ENCODE measurements at regions not wholly inside any gene's neighbourhood (a gene's known extent, or its start where the extent isn't known, plus 50 kb on each side); places are given as distances from the start of the nearest gene placed in this dataset.

- intact Hi-C loops (cut with micrococcal nuclease; ENCODE audit: unreplicated experiment) = no loop called here
- Histone ChIP-seq H4K20me1 (ENCODE audit: control insufficient read depth, insufficient read depth) (no peaks in the 10 kb centered on the region), H3K9me3 (replicated peaks; ENCODE audit: control insufficient read depth, insufficient read depth, low read length) (no peaks in the 10 kb centered on the region), H2AFZ (ENCODE audit: control insufficient read depth, low read depth, low read length) (no peak overlapping the region), H3K79me2 (ENCODE audit: control insufficient read depth, insufficient read depth, low read length) (no peaks in the 10 kb centered on the region), H3K9ac (ENCODE audit: control insufficient read depth, insufficient read depth, low read length) (no peak overlapping the region), H3K4me3 (no peak overlapping the region), H3K4me2 (ENCODE audit: control insufficient read depth, insufficient read depth) (no peak overlapping the region), H3K4me1 (ENCODE audit: control insufficient read depth, insufficient read depth, low read length) (no peaks in the 10 kb centered on the region), H3K36me3 (ENCODE audit: control insufficient read depth in 2 of 2, insufficient read depth in 2 of 2, low read length in 1 of 2) (no peaks in the 10 kb centered on the region), H3K27ac (ENCODE audit: control insufficient read depth, insufficient read depth) (no peak overlapping the region), H3K27me3 (replicated peaks in 1 of 2; ENCODE audit: control insufficient read depth in 2 of 2, insufficient read depth in 2 of 2, low read length in 1 of 2) (no peaks in the 10 kb centered on the region)
- TF ChIP-seq ATF2 (IDR thresholded peaks at IDR 0.05; ENCODE audit: low read length) (no peak), ASH2L (IDR thresholded peaks at IDR 0.05; ENCODE audit: borderline replicate concordance, low read depth) (no peak), SMARCA5 (IDR thresholded peaks at IDR 0.05) (no peak)
- in situ Hi-C loops (cut with MboI) = no loop called here
- SMC1A ChIA-PET (ENCODE audit: uncharacterized antibody, unreplicated experiment) = interaction anchor here (0.5 to 1.2 kb wide), 2 partner anchors 40 to 50 kb away, joined by 3 to 4 read pairs; no protein-coding TSS in a partner anchor
- POLR2A ChIA-PET = no interaction called here
- ATAC-seq (no peak), FAIRE-seq (no peak), DNase-seq (ENCODE audit: low read depth, low spot score) (no peak)
- RAD21 ChIA-PET (ENCODE audit: unreplicated experiment) = no interaction called here
- BruUV-seq (replicated peaks) = no TSS peak
- WGBS (ENCODE audit: insufficient coverage, insufficient replicate concordance, low lambda C conversion rate, missing lambda C conversion rate) = 43% methylated on average over 2 of the region's 2 CpGs
- CTCF ChIA-PET = interaction anchor here (1.1 kb wide), 1 partner anchor 40 kb away, joined by 3 read pairs; no protein-coding TSS in a partner anchor
Measured at GRCh38 chr13:58126496-58126895, 495.0 kb downstream of the PCDH17 start.

- Histone ChIP-seq H3K79me2 (ENCODE audit: control insufficient read depth, insufficient read depth, low read length) (no peaks in the 10 kb centered on the region), H4K20me1 (ENCODE audit: control insufficient read depth, insufficient read depth) (no peaks in the 10 kb centered on the region), H3K4me3 (no peak overlapping the region), H3K9me3 (replicated peaks; ENCODE audit: control insufficient read depth, insufficient read depth, low read length) (no peaks in the 10 kb centered on the region; the same call in 2 of the 3 replicates), H3K4me1 (ENCODE audit: control insufficient read depth, insufficient read depth, low read length) (no peaks in the 10 kb centered on the region), H3K27ac (ENCODE audit: control insufficient read depth, insufficient read depth) (no peak overlapping the region), H3K9ac (ENCODE audit: control insufficient read depth, insufficient read depth, low read length) (no peak overlapping the region), H3K36me3 (ENCODE audit: control insufficient read depth in 2 of 2, insufficient read depth in 2 of 2, low read length in 1 of 2) (no peaks in the 10 kb centered on the region), H3K27me3 (replicated peaks in 1 of 2; ENCODE audit: control insufficient read depth in 2 of 2, insufficient read depth in 2 of 2, low read length in 1 of 2) (no peaks in the 10 kb centered on the region), H2AFZ (ENCODE audit: control insufficient read depth, low read depth, low read length) (no peak overlapping the region), H3K4me2 (ENCODE audit: control insufficient read depth, insufficient read depth) (no peak overlapping the region)
- WGBS (ENCODE audit: insufficient coverage, insufficient replicate concordance, low lambda C conversion rate, missing lambda C conversion rate) = 50% methylated on average over 3 of the region's 3 CpGs
- ATAC-seq (no peak), DNase-seq (ENCODE audit: low read depth, low spot score) (no peak), FAIRE-seq (no peak)
- POLR2A ChIA-PET = no interaction called here
- RAD21 ChIA-PET (ENCODE audit: unreplicated experiment) = no interaction called here
- in situ Hi-C loops (cut with MboI) = no loop called here
- intact Hi-C loops (cut with micrococcal nuclease; ENCODE audit: unreplicated experiment) = no loop called here
- TF ChIP-seq ZBTB11 (CRISPR knock-in tag; IDR thresholded peaks at IDR 0.05) = no peak
- SMC1A ChIA-PET (ENCODE audit: uncharacterized antibody, unreplicated experiment) = interaction anchor here (0.7 kb wide), 1 partner anchor 23 kb away, joined by 3 read pairs; no protein-coding TSS in a partner anchor
- BruUV-seq (replicated peaks) = no TSS peak
- CTCF ChIA-PET = no interaction called here
Measured at GRCh38 chr13:58134012-58134411, 502.5 kb downstream of the PCDH17 start.
